CD4-positive, alpha-beta T cell treated with Interleukin-15 for 4 hours (primary cell): ENCODE measurements at regions not wholly inside any gene's neighbourhood (a gene's known extent, or its start where the extent isn't known, plus 50 kb on each side); places are given as distances from the start of the nearest gene placed in this dataset.

ENCODE experiments used
- DNase-seq: peaks from one replicate; pipeline ENCODE4 v3.0.0-alpha.2; 2020; ENCODE audit warnings: low spot score

DNA sequence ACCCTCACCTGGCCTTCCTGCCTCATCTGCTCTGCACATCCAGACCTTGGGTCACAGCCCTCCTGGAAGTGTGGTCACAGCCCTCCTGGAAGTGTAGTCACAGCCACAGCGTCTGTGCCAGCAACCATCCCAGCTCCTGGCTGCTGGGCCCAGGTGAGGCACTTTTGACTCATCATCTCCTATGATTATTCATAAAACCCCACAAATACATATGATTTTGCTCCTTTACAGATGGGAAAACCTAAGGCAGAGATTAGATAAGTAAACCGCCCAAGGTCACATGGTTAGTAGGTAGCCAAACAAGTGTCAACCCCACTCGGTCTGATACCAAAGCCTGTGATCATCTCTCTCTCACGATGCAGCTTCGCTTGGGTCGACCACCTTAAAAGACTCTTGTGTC lies 94.3 kb downstream of the PRLHR start:
- no peak for DNase-seq

DNA sequence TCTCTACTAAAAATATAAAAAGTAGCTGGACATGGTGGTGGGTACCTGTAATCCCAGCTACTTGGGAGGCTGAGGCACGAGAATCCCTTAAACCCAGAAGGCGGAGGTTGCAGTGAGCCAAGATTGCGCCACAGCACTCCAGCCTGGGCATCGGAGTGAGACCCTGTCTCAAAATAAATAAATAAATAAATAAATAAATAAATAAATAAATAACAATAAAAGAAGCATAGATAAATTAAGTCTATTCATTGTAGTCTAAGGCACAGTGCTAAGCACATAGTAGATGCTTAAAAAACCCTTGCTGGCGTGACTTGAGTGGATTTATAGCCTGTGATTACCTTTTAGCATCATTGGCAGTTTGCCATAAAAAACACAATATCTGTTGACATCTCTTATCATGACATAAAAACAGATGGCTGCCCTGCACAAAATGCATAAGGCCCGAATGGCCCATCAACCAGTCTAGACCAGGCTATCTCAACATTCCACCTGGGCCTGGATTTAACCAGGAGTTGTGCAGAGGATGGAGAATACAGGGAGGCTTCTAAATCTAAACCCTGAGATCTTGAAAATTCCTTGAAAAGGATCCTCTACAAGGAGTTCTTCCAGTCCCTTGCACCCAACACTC lies 94.9 kb downstream of the PRLHR start:
- no peak for DNase-seq

DNA sequence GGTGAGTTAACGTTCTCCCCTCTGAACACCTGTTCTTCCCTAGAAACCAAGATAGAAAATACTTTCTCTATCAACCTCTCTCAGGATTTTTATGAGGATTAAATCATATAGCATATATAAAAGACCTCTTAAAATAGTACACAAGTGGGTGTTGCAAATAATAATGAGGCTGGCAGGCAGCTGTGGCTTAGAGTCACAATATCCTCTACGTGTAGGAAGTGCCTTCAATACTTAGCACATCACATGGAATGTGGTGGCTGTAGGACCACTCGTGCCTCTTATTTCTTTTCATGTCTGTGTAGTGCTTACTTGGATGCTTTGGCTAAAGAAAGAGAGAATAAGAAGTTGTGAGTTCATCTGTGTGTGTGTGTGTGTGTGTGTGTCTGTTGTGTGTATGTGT lies 96.3 kb downstream of the PRLHR start:
- DNase-seq = no peak

GRCh38 chr10:118498623-118499022 lies 96.8 kb downstream of the PRLHR start:
- no peak for DNase-seq

GRCh38 chr10:118497227-118497626 lies 98.2 kb downstream of the PRLHR start:
- DNase-seq = no peak

GRCh38 chr10:118496525-118496924 lies 98.9 kb downstream of the PRLHR start:
- DNase-seq = no peak

DNA sequence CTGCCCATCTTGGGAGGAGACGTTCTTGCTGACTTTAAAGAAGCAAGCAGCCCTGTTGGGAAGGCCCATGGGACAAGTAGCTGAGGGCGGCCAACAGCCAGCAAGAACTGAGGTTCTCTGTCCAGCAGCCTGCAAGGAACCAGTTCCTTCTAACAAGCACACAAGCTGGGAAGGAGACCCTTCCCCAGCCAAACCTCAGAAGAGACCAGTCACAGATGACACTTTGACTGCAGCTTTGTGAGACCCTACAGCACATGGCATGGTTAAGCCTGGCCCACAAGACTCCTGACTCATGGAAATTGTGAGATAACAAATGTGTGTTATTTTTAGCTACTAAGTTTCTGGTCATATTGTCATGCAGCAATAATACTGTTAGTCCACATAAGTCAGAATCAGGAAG lies 99.9 kb downstream of the PRLHR start:
- DNase-seq = no peak

DNA sequence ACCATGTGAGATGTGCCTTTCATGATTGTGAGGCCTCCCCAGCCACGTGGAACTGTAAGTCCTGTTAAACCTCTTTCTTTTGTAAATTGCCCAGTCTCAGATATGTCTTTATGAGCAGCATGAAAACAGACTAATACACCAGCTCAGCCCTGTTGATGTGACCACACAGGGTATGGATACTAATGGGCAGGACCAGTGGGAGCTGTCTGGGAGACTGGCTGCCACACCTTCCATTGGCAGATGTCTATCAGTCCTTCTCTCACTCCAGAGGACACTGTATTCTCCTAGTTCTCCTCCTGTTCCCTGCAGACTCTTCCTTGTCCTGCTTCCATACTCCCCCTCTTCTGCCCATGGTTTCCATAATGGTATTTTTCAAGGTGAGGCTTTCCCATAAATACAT lies 104.4 kb downstream of the PRLHR start:
- no peak for DNase-seq

- DNase-seq = no peak
These were observed 106.5 kb downstream of the PRLHR start for GRCh38 chr10:118488710-118489497.

DNA sequence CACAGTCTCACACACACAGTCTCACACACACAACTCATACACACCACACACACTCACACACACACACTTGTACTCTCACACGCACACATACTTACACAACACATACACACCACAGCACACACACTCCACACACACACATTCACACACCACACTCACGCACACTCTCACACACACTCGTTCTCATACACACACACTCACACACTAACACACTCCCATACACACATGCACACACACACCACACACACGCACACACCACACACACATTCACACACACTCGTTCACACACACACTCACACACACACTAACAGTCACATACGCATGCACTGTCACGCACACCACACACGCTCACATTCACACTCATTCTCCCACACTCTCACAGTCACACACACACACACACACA lies 109.8 kb downstream of the PRLHR start:
- DNase-seq = no peak

DNA sequence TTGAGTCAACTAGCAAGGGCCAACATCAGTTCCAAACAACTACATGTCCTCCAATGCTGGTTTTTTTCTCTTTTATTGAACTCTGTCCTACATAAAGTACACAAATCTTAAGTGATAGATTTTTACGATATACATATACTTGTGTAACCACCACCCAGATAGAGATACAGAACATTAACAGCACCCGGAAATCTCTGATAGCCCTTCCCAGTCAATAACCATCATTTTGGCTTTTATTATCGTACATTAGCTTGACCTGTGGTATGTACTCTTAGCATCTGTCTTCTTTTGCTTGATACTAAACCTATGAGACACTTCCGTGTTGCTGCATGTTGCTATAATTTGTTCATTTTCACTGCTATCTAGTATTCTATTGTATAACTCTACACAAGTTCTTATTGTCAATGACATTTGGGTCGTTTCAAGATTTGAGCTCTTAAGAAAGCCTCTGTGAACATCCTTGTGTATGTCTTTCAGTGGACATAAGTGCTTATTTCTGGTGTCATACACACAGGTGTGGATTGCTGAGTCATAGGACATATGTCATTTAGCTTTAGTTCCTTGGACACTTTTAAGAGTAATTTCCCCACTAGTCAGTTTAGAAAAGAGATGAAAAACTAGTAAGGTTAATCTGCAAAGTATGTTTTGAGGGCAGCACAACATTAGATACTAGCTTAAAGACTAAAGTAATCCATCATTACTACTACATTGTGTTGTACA lies 111.1 kb downstream of the PRLHR start:
- DNase-seq = no peak

GRCh38 chr10:118483496-118483895 lies 112.0 kb downstream of the PRLHR start:
- no peak for DNase-seq

- DNase-seq = no peak
These were observed 112.8 kb downstream of the PRLHR start for GRCh38 chr10:118482393-118483331.

DNA sequence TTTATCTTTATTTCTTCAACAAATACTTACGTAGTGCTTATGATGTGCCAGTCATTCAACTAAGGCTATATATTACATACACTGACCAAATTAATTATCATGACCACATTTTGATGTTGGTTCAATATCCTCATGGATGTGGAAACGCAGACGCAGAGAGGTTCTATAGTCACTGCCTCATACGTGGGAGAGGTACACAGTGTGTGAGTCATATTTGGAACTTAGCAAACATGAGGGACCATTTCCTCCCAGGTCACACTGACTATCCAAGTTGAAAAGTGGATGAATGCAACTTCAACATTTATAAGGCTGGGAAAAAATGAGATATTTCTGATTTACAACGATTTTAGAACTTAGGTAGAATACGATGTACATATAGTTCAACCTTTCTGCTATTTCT lies 113.6 kb downstream of the PRLHR start:
- DNase-seq = no peak

DNA sequence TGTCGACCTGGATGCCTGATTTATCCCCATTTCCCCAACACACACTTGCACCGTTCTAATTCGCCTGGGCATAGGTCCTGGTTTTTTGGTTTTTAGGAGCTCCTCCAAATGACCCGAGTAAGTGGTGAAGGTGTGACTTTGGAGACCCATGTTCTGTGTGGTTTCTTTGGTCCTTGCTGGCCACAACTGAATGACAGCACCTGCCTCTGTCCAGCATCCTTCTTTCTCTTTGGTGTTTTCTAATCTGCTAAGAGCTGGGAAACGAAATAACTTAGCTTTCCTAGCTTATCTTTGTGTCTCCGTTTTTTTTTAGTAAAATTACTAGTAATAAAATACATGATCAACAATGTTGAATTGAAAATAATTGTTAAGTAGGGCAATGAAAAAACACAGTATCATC lies 120.2 kb downstream of the PRLHR start:
- DNase-seq = no peak

- DNase-seq = no peak
These were observed 121.3 kb downstream of the PRLHR start for GRCh38 chr10:118474111-118474510.

DNA sequence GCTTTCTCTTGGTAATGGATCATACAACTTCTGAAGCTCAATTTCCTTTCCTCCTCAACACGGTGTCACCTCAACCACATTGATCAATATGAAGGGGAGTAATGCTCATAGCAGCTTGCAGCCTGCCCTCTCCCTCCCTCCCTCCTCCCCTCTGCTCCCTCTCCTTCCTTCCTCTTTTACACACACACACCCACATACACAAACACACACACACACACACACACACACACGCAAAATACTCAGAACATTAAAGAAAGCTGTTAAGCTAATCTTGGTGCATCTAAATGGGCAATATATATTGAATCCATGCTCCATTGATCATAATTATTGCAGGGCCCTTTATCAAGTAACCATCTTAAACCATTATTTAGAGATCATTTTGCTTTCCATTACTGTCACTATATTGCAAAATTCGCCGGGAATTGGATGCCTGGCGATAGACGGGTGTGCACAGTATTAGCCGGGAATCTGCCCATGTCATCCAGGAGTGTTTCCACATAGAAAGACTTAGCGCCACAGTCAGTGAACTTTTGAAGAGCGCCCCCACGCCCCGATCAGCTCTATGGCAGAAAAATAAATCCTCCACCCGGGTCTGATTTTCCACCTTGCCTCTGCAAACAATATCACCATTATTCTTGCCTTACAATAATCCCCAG lies 122.0 kb downstream of the PRLHR start:
- no peak for DNase-seq

DNA sequence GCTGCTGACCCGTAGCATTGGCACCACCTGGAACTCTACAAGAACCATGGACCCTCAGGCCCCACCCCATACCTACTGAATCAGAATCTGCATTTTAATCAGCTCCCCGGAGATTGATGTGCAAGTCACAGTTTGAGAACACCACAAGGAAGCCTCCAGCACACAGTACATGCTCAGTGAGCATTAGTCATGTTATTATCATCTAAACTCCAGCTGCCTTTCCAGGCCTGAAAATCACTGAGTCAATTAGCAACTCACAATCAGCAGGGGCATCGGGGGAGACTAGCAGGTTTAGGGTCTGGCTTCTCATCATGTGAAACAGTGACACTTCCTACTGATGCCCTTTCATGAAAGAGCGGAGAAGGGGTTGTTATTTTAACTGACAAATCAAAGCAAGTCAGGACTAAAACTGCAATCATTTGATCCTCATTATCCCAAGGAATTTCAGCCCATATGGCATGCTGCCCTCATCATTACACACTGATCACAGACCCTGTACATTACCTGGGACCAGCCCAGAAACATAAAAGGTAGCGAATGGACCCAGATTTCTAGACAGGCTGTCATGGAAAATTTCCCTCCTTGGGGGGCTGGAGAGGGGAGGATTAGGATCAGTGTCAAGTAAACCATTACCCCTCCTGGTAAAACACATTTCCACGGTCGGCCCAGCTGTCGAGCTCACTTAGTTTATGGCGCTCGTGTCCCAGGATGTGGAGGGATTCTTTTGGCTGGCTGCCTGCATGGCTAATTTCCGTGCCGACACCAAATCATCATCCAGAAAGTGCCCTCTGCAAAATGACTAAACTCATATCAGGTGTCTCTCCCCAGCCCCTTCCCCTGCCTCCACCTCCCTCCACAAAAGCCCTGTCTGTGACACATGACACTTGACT lies 122.8 kb downstream of the PRLHR start:
- DNase-seq = no peak

DNA sequence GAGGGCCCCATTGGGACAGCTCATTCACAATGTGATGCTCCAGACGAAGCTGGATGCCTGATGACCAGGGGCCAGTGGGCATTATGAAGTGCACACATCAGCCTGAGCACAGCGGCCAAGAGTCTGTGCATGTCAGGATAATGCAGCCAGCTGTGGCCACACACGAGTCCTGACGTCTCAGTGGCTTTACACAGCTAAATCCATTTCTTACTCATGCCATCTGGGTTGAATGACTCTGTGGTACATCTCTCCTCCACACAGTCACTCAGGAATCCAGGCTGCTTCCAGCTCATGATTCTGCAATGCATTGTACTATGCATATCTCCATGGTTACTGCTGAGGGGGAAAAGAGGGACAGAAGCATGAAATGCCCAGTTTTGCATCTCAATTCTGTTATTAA lies 123.6 kb downstream of the PRLHR start:
- DNase-seq = no peak

GRCh38 chr10:118470470-118470869 lies 125.0 kb downstream of the PRLHR start:
- no peak for DNase-seq

GRCh38 chr10:118467200-118467599 lies 125.1 kb upstream of the FAM204A start:
- DNase-seq = no peak
